Astrocyte of the spinal cord (primary cell): ENCODE measurements at regions not wholly inside any gene's neighbourhood (a gene's known extent, or its start where the extent isn't known, plus 50 kb on each side); places are given as distances from the start of the nearest gene placed in this dataset.

Source experiments
- DNase-seq: peaks from one replicate; pipeline ENCODE4 v3.0.0; 2011; ENCODE audit warnings: low read depth, low spot score
- H3K4me3 ChIP-seq: 2 replicates; pipeline ENCODE4 v1.5.1; 2011; ENCODE audit warnings: low read depth, mild to moderate bottlenecking, low read length, moderate library complexity
- in situ Hi-C: cut with HindIII; loops from 2 replicates; pipeline ENCODE4 v1.10.0; 2017; ENCODE audit warnings: low sequenced_read_pairs
- TF ChIP-seq, protein P1 (sequence below): IDR thresholded peaks from 2 replicates; pipeline ENCODE4 v1.5.1; 2012; ENCODE audit warnings: low read depth, mild to moderate bottlenecking, low read length, inconsistent platforms

- TF ChIP-seq, protein P1, sequence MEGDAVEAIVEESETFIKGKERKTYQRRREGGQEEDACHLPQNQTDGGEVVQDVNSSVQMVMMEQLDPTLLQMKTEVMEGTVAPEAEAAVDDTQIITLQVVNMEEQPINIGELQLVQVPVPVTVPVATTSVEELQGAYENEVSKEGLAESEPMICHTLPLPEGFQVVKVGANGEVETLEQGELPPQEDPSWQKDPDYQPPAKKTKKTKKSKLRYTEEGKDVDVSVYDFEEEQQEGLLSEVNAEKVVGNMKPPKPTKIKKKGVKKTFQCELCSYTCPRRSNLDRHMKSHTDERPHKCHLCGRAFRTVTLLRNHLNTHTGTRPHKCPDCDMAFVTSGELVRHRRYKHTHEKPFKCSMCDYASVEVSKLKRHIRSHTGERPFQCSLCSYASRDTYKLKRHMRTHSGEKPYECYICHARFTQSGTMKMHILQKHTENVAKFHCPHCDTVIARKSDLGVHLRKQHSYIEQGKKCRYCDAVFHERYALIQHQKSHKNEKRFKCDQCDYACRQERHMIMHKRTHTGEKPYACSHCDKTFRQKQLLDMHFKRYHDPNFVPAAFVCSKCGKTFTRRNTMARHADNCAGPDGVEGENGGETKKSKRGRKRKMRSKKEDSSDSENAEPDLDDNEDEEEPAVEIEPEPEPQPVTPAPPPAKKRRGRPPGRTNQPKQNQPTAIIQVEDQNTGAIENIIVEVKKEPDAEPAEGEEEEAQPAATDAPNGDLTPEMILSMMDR, result no peak
- in situ Hi-C loops, result no loop called here
- no peak for DNase-seq
- no peak overlapping the region for H3K4me3 ChIP-seq
Observed at GRCh38 chr2:103873716-103874351, 980.1 kb upstream of the POU3F3 start.

DNA sequence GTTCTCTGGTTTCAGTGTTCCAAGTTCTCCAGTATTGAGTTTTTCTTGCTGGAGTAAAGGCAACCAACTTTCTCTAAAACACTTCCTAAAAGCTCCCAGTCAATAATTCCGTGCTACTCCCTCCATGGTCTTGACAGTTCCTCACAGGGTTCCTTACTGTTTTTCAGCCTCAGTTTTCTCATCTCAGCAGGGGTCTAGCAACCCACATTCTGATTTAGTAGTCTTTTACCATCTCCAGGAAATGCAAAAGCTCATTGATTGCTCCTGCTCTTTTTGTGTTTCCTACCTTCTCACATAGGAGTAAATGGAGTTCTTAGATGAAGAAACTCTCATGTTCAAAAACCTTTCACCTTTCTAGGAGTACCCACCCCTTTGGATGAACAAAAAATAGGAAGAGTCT lies 978.8 kb upstream of the POU3F3 start:
- no peak for DNase-seq
- TF ChIP-seq, protein P1, result no peak
- in situ Hi-C loops, result no loop called here
- no peak overlapping the region for H3K4me3 ChIP-seq

DNA sequence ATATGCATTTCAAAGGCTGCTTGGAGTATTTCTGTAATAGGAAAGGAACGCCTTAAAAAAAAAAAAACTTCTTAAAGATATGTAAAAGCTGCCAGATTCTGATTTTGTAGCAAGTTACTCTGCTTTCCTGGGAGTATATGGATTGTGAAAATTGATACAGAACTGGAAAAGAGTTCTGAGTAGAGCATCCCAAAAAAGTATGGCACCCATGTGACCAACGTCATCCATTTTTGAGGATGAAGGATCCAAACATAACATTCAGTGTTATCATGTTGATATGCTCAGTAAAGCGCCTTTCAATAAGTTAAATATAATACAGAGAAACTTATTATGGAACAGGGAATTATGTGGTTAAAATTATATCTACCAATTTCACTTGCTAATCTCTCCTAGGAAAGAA lies 978.4 kb upstream of the POU3F3 start:
- no peak for DNase-seq
- TF ChIP-seq, protein P1, result no peak
- in situ Hi-C loops, result no loop called here
- H3K4me3 ChIP-seq, result no peak overlapping the region

GRCh38 chr2:103876611-103877010 lies 977.3 kb upstream of the POU3F3 start:
- in situ Hi-C loops, result no loop called here

DNA sequence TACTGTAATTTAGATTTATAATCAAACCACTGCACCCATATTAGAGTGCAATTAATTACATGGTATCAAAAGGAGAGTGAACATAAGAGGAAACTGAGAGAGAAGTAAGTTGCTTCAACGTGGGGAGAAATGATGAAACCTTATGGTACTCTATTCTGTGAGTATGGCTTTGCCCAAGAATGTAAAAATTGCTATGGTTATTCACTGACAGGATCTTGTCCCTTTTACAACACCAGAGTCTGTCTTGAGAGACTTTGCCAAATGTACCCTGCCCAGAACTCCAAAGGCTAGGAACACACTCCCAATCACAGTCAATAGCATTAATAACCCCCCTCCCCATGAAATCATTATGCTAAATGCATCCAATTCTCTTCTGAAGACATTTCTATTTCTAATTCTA lies 974.8 kb upstream of the POU3F3 start:
- in situ Hi-C loops, result no loop called here
- H3K4me3 ChIP-seq, result no peak overlapping the region
- TF ChIP-seq, protein P1, result no peak
- DNase-seq, result no peak

More at GRCh38 chr2:103876611-103877010, 977.3 kb upstream of the POU3F3 start:
- TF ChIP-seq, protein P1, result no peak
- no peak for DNase-seq
- no peak overlapping the region for H3K4me3 ChIP-seq

DNA sequence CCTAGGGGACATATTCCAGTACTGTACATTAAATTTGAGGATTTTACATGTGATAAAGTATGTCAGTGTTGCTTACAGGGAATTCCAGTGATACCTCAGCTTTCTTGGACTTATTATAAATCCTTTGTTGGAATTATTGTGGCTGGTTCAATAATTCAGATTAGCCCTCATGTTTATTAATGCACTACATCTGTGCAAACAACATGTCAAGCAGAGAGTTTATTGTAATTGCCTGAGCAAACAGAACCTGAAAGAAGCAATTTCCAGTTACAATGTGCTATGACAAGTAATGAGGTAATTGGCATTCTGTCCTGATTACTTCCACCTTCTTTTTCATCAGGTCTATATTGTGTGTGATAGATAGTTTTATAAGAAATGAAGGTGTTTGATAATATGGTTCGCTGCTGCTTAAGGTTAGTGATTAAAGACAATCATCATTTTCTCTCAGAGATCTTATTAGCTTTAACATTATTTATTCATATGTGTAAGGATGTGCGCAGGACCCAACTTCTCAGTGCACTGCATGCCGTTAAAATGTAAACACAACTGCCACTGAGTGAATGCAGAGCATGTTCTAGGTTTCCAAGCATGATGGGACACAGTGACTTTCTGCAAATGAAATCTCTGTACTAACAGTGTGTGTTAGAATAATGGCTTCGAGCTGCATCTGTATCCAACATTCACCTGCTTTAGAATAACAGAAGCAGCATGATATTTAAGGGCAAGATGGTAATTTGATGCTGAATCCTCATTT lies 973.7 kb upstream of the POU3F3 start:
- H3K4me3 ChIP-seq, result no peak overlapping the region
- DNase-seq, result no peak
- in situ Hi-C loops, result no loop called here
- TF ChIP-seq, protein P1, result no peak
